HG02763 (cell line): ENCODE measurements at regions not wholly inside any gene's neighbourhood (a gene's known extent, or its start where the extent isn't known, plus 50 kb on each side); places are given as distances from the start of the nearest gene placed in this dataset.

Experiments used
- ATAC-seq: cut with Tn5 transposase; IDR thresholded peaks from one replicate; pipeline ENCODE4 v1.9.1; 2021; ENCODE audit warnings: mild to moderate bottlenecking, moderate library complexity; ENCODE audit not compliant: unreplicated experiment

DNA sequence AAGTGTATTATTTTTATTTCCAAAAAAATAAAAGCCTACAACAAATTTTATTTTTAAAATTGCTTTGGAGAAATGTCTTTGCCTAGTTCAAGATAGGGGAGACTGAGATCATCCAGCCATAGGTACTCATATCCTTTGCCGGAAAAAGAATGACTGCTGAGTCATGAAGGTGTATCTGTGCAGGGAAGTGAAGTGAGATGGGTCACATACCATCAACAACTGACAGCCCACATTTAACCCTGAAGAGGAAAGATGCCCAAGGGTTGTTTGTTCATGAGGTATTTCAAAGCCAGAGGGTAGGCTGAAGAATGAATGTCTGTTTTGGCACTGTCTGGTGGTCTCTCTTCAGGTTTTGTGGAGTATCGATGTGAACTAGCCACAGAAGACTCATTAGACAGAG lies 106.7 kb upstream of the TTC29 start:
- no peak for ATAC-seq

DNA sequence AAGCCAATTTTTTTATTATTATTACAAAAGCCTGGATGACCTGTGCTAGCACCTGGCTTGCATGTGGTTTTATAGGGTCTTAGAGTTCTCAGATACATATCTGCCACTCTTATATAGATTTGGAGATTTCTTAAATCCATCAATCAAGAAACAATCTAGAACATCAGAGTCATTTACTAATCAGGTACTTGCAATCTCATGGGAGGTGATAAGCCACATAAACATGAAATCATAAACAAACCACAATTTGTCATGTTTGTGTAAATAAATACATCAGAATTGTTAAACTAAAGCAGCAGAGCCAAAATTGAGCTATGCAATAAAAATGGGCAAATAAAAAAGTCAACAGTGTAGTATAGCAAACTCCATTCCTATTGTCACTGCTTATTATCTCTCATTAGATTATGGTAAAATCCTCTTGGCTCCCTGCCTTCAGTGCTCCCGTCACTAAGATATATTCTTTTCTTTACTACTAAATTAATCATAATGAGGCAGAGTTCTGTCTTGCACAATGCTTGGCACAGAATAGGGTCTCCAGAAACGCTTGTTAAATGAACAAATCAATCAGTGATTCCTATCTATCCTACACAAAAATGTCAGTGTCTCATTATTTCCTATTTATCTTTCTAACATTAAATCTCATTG lies 108.7 kb upstream of the TTC29 start:
- ATAC-seq, result no peak

DNA sequence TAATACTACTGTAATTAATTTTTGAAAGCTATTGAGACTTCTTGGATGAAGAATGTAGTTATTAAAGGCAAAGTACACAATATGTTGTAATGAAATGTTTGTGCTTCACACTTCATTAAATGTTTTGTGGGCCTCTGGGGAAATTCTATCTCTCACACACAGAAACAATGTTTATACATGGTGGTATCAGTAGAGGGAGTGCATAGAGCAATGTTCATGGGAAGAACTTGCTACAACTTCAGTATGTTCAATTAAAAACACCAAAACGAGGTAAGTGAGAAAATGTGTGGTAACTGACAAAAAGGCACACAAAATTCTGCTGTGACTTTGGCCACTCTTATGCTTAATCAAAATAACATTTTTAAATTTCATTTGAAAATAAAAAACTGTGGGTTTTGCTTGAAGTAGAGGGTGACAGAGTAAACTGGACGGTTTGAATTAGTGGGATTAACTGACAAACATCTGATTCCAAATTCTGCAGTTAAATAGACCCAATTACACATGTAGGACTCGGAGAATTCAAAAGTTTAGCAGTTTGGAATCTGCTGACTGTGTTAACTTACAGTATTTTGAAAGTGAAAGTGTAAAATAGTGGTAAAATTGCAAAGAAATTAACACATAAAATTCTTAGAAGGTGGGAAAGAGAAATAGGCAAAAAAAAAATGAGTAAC lies 111.4 kb upstream of the TTC29 start:
- ATAC-seq, result no peak

DNA sequence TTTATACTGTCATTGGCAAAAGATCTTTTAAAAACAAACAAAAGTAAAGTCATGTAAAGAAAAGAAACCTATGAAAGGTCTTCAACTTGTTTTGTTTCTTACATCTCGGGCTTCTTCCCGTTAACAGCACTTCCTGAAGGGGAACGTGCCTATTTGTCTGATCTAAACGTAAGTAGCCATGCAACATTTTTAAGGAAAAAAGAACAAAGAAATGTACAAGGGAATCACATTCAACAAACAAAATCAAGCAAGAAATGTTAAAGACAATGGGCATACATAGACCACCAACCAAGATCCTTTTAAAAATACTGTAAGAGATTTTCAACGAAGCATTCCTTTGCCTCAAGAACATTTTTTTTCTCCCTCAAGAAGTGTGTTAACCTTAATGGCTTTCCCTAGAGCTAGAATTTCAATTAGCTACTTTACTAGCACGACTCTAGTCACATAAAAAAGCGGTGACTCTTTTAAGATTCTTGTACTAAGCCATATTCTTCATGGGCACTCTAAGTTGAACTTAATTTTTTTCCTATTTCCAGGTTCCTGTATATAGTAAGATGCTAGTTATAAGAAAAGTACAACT lies 112.0 kb upstream of the TTC29 start:
- no peak for ATAC-seq

DNA sequence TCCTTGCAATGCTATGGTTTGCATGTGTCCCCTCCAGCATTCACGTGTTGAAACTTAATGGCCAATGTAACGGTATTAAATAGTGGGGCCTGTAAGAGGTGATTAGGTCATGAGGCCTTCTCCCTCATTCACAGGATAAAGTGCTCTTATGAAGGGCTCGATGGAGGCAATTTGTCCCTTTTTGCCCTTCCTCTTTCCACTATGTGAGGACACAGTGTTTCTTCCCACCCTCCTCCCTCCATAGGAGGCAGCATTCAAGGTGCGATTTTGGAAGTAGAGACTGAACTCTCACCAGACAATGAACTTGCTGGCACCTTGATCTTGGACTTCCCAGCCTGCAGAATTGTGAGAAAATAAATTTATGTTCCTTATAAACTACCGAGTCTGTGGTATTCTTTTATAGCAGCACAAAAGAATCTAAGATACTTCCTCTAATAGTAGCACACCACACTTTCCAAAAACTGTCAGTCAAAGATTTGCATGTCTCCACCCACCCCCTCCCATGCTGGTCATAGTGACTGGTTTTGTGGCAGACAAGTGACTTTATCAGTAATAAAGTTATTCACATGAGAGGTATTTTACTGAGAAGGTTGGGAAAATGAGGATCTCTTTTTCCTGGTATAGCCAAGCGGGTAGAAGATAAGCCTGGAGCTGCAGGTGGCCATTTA lies 113.5 kb upstream of the TTC29 start:
- no peak for ATAC-seq

DNA sequence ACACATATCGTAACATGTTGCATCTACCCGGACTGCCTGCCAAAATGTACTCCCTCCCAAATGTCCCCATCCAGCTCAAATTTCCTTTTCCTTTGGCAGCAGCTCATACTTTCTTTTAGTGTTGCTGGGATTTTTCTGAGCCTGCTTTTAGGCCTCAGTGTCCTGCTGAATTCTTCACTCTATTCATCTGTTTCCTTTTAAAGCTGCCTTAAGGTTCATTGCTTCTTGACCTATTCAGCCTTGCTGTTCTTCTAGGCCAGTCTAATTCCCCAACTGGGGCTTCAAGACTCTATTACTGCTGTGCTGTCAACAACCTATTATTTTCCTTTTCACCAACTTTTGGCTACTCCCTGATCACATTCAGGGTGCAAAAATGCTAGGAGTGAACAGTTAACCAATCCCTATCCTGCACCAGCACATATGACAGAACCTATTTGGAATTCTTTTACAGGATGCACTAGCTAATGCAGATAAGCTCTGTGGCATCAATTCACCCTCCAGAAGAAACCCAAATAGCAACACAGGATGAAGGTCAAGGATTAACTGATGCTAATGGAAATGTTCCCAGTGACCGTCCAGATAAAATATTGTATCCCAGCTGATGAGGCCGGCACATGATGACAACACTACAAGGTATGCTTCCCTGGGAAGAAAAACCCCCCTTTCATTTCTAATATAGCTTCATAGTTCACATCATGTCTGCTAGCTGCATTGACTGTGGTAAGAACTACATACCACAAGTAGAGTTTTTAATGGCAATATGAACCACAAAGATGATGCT lies 114.7 kb upstream of the TTC29 start:
- ATAC-seq, result no peak

DNA sequence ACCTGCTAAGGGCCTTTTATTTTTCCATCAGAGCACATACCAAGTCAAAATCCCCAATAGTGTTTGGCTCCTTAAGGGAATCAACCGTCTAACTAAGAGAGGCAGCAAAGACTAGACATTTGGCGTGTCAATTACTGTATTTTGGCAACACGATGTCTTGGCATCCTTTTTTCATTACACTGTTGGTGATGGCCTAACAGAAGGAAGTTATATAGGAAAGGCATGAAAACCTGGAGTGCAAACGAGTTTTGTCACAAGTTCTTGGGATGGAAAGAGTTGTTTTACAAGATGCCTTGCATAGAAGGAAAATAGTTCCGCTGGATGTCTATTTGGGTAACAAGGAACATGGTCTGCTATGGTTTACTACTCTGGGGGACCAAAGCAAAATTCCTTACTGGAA lies 119.2 kb upstream of the TTC29 start:
- no peak for ATAC-seq

DNA sequence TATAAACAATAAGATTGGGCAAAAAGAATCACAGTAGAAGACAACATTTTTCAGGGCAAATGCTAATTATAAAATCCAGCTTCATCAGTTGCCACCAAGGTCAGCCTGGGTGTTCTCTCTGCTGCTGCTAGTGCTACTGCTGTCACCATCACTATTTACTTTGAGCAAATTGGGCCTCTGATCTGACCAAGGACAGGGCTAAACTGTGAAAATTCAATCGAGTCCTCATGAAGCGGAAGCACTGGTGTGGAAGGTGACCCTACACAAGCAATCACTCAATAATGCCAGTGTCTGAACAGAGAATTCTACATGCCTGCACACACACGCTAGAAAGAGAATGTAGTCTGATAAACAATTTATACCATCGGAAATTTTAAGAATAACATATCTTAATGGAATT lies 122.9 kb upstream of the TTC29 start:
- ATAC-seq, result no peak

DNA sequence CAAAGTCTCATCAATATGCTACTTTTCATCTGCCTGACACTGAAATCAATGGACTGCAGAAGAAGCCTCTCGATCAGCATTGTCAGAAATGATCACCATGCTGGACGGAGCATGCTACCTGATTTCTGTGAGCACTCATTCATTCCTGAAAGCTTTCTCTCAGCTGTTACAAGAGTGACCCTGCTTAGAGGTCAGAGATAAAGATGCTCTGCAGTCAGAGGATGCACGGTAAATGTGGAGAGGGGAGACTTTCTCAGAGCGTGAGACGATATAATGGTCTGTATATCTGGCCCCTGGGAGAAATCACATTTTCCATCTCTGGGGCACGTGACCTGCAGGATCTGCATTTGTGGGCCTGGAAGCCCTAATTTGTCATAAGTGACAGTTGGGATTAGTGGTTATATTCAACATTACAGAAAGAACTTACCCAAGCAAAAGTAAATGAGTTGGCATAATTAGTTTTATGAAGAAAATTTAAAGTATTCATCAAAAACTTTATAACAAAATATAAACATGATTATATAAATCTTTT lies 125.6 kb upstream of the TTC29 start:
- no peak for ATAC-seq

DNA sequence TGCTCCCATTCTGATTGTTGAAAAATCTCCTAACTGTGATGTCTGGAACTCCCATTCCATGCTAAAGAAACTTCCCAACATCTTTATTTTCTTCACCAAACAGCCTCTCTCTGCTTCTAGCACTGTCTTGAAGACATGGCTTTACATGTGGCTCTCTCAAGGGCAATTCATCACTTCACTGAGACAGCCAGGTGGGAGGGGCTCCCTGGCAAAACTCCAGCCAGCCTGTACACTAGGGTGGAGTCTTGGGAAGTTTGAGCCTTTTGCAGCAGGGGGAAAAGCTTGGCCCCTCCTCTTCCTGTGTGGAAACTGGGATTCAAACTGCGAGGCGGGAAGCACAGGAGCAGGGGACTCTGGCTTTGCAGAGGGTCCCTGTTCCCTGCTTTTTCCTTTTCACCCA lies 130.5 kb upstream of the TTC29 start:
- ATAC-seq, result no peak

DNA sequence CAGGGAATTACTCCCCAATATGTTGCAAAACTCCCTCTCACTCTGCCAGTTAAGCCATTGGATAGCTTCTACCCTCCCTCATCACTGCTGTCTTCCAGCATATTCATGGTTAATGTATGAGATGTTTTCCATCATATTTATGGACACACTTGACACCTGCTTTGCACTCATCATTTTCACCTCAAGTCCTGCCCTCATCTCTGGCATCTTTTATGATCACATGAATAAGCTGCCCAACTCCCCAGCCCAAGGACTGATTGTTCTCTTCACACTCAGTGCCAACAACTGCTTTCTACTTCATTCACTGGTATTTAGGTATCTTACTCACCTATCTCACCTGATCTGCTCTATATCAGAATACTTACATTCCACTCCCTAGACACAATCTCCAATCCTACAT lies 131.1 kb upstream of the TTC29 start:
- no peak for ATAC-seq

DNA sequence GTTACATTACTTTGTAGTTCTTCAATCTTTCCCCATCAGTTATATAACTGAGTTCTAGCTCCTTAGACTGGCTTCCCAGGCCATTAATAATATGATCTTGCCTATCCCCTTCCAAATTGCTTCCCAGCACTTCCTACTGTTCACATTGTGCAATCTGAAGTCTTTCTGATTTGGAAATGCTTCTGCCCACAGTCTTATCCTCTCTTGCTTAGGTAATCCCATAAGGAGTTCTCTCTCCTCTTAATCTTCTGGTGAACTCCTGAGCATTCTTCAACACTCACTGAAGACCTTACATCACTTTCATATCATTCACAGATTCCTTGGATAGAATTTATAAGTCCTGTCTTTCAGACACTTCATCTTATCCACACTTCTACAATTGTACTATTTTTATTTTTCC lies 132.7 kb upstream of the TTC29 start:
- no peak for ATAC-seq

DNA sequence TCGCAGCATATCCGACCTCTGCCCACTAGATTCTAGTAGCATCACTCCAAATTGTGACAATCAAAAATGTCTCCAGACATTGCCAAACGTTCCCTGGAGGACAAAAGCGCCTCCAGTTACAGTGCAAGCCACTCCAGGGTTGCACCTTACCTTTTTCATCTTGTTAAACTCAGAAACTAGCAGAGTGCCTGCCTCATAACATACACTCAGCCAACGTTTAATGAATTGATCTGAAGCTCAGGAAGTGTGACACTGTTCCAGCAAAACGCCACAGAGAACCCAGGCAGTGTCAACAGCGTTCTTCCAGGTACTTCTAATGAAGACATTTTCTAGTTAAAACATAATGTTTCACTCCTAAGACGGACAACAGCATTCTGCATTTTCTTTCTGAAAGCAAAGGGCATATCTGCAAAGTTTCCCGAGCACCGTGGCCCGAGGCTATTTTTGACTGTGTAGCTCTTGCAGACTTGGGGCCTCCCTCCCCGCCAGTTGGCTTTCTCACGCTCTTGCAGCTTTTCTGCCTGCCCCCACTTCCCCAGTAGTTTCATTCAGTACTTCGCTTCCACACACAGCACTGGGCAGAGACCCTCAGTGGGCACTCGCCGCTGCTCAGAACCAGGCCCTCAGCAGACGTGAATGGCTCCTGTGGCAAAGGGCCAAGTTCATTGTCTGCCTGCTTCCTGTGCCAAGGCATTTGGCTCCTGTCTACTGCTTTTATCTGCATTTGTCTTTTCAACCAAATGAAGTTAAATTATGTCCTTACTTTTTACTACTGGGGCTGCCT lies 133.4 kb upstream of the TTC29 start:
- ATAC-seq, result no peak

DNA sequence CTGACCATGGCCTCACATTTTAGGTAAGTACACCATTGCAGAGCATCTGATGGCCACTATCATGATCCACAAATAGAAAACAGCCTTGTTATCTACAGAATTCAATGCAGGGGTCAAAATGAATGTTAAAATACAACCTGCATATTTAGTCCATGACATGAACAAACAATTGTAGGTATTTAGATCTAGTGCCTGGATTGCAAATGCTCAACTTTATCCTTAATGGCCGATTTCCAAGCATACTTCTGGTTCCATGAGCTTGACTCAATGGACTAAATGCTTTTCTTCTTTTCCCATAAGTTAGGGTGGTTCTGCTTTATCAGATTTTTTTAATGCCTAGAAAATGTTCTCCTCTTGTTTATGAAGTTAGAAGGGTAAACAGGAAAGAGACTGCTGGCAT lies 139.2 kb upstream of the TTC29 start:
- ATAC-seq, result no peak

DNA sequence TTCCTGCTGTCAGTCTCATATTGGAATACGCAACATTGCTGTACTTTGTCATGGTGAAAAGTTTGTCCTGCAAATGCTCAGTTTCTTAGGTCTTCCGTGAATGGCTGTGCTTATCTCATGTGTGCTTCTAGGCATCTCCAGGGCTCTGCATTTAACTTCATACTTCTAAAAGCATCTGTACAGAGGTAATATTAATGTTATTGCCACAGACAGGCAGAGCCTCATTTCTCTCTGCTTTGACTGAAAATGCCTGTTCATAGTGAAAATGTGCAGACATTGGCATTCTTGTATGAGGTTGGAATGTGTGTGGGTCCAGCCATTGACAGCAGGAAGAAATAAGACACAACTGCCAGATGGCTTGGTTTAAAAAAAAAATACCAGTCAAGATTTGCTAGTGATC lies 140.1 kb upstream of the TTC29 start:
- ATAC-seq, result no peak

DNA sequence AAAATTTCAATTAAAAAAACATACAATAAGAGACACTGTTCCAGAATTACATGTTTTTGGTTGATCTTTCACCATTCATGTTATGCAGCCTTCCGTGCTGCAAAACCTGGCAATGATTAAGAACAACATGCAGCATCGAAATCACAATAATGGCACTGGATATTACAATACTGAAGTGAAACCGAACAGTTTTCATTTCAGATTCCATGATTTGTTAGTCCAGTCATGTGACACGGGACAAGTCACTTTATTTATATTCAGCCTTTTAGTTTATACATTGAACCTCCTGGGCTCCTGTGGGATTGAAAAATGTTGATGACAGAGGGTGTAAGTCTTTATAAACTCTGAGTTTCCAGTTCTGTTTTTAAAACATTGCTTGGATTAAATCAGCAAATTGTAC lies 142.5 kb upstream of the TTC29 start:
- no peak for ATAC-seq

DNA sequence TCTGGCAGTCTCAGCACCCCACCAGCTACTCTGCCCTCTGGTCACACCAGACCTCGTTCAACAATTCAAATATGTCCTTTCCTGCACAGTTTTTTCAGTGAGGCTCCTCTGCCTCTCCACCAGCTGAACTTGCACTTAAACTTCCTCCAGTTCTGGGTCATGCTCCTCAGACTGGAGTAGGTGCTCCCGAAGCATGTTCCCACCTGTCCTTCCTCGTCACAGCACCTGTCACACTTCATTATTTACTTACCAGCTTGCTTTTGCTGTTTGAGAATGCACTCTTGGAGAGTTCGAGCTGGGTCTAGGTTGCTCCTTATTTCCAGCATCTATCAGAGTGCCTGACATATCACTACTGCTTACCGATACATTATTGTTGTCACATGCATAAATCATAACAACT lies 144.8 kb upstream of the TTC29 start:
- ATAC-seq, result no peak

DNA sequence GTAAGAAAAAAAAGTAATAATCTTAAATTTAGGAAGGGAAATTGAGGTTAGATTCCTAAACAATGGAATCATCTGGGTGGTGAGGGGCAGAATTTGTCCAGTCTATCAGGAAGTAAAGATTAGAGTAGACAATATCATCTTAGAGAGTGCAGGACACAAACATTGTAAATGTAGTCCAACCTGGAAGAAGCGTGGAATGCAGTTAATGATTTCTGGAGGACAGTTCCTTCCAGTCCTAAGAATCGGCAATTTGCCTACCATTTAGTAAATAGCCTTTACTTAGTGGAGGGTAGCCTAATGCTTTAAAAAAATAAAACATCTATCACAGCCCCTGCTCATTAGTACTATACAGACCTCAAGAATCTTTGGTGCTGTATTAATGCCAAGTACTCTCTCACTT lies 147.5 kb upstream of the TTC29 start:
- ATAC-seq, result no peak

DNA sequence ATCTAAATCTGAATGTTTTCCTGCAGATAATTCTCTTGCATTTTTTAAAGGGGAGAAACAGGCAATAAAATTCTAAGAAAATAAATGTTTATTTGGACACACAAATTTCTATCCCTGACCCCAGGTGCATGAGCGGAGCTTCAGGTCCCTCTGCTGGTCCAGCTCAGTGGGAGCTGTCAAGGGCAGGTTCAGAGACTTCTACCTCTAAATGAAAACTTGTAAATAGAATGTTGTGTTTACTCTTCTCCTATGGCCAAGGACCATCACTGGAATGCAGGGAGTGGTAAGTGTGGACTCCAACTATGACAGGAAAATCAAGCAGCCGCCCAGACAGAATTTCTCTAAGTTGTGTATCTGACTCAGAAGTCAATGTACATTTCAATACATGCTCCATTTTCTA lies 148.6 kb upstream of the TTC29 start:
- no peak for ATAC-seq
